ENCODE measurements at regions not wholly inside any gene's neighbourhood (a gene's known extent, or its start where the extent isn't known, plus 50 kb on each side); places are given as distances from the start of the nearest gene placed in this dataset.

DNA sequence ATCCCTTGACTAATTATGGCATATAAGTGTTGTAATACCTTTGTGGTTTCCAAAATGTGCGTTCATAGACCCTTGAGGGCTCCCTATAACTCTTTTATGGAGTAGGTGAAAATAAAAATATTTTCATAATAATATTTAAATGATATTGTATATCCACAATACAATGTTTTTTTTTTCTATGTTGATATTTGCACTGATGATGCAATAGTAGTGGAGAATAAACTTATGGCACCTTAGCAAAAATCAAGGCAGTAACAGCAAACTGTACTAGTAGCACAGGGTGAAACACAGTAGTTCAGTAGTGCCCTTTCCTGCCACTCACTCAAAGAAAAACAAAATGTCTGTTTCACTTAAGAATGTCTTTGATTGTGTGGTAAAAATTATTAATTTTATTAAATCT lies 465.3 kb downstream of the C4orf33 start:
- H3K27me3 ChIP-seq (ENCODE audit: low read depth, low read length) = no peaks in the 10 kb centered on the region

DNA sequence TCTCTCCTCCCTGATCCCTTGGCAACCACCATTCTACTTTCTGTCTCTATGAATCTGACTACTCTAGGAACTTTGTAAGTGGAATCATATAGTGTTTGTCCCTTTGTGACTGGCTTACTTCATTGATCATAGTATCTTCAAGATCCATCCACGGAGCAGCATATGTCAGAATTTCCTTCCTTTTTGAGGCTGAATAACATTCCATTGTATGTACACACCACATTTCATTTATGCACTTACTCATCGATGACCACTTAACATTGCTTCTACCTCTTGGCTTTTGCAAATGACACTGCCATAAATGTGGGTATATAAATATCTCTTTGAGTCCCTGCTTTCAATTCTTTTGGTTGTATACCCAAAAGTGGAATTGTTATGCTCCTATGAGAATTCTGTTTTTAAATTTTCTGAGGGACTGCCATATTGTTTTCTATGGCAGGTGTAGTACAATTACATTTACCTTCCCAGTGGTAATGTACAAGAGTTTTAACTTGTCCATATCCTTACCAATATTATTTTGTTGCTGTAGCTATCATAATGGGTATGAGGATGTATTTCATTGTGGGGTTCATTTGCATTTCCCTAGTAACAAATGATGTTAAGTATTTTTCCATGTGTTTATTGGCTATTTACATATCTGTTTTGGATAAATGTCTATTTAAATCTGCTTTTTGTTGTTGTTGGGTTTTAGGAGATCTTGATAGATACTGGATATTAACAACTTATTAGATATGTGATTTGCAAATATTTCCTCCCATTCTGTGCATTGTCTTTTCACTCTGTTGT lies 466.1 kb downstream of the C4orf33 start:
- Histone ChIP-seq H3K36me3 (ENCODE audit: control insufficient read depth in 1 of 2, insufficient read depth in 2 of 2, low read length in 2 of 2) (no peaks in the 10 kb centered on the region), H3K4me3 (ENCODE audit: low read depth in 1 of 2, low read length in 2 of 2) (no peak overlapping the region), H3K27ac (ENCODE audit: low read length) (no peak overlapping the region), H3K4me1 (ENCODE audit: control insufficient read depth in 1 of 2, insufficient read depth in 2 of 2, low read length in 2 of 2) (no peaks in the 10 kb centered on the region), H3K9me3 (ENCODE audit: control insufficient read depth in 1 of 2, low read length in 2 of 2) (peaks cover 0 to 2% of the 10 kb centered on the region in 2 donors), H3K27me3 (ENCODE audit: low read depth, low read length) (no peaks in the 10 kb centered on the region)

More for the DNA sequence above, 465.3 kb downstream of the C4orf33 start:
- no peak overlapping the region for H3K4me3 ChIP-seq (ENCODE audit: low read depth in 1 of 2, low read length in 2 of 2)
- H3K27ac ChIP-seq (ENCODE audit: low read length) = no peak overlapping the region
- H3K9me3 ChIP-seq (ENCODE audit: control insufficient read depth in 1 of 2, low read length in 2 of 2) = peaks cover 0 to 2% of the 10 kb centered on the region in 2 donors
- H3K36me3 ChIP-seq (ENCODE audit: control insufficient read depth in 1 of 2, insufficient read depth in 2 of 2, low read length in 2 of 2) = no peaks in the 10 kb centered on the region
- no peaks in the 10 kb centered on the region for H3K4me1 ChIP-seq (ENCODE audit: control insufficient read depth in 1 of 2, insufficient read depth in 2 of 2, low read length in 2 of 2)

- H3K27me3 ChIP-seq (ENCODE audit: low read depth, low read length) = no peaks in the 10 kb centered on the region
- H3K27ac ChIP-seq (ENCODE audit: low read length) = no peak overlapping the region
- H3K4me1 ChIP-seq (ENCODE audit: control insufficient read depth in 1 of 2, insufficient read depth in 2 of 2, low read length in 2 of 2) = no peaks in the 10 kb centered on the region
- no peak overlapping the region for H3K4me3 ChIP-seq (ENCODE audit: low read depth in 1 of 2, low read length in 2 of 2)
- no peaks in the 10 kb centered on the region for H3K36me3 ChIP-seq (ENCODE audit: control insufficient read depth in 1 of 2, insufficient read depth in 2 of 2, low read length in 2 of 2)
- no peaks in the 10 kb centered on the region for H3K9me3 ChIP-seq (ENCODE audit: control insufficient read depth in 1 of 2, low read length in 2 of 2)
Observed at GRCh38 chr4:129565214-129565613, 469.3 kb downstream of the C4orf33 start.

- no peaks in the 10 kb centered on the region for H3K36me3 ChIP-seq (ENCODE audit: control insufficient read depth in 1 of 2, insufficient read depth in 2 of 2, low read length in 2 of 2)
- H3K27ac ChIP-seq (ENCODE audit: low read length) = no peak overlapping the region
- H3K27me3 ChIP-seq (ENCODE audit: low read depth, low read length) = no peaks in the 10 kb centered on the region
- H3K9me3 ChIP-seq (ENCODE audit: control insufficient read depth in 1 of 2, low read length in 2 of 2) = no peaks in the 10 kb centered on the region
- H3K4me3 ChIP-seq (ENCODE audit: low read depth in 1 of 2, low read length in 2 of 2) = no peak overlapping the region
- H3K4me1 ChIP-seq (ENCODE audit: control insufficient read depth in 1 of 2, insufficient read depth in 2 of 2, low read length in 2 of 2) = no peaks in the 10 kb centered on the region
Observed at GRCh38 chr4:129570326-129570725, 474.4 kb downstream of the C4orf33 start.

DNA sequence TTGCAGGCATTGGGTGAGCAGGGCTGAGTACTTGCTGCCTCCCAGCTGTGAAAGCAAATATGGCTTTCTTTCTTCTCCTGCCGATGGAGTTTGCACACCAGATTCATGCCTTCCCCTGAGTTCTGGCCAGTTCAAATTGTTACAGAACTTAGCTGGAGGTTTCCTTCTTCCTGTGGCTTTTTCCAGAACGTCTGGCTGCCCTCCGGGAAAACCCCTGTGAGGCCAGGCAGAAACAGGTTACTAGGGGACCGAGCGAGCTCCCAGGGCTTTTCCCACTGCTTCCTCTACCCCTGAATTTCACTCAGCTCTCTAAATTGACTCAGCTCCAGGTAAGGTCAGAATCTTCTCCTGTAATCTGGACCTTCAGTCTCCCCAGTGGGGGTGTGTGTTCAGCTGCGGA lies 482.4 kb downstream of the C4orf33 start:
- Histone ChIP-seq H3K9me3 (ENCODE audit: control insufficient read depth in 1 of 2, low read length in 2 of 2) (no peaks in the 10 kb centered on the region), H3K4me3 (ENCODE audit: low read depth in 1 of 2, low read length in 2 of 2) (no peak overlapping the region), H3K27ac (ENCODE audit: low read length) (no peak overlapping the region), H3K36me3 (ENCODE audit: control insufficient read depth in 1 of 2, insufficient read depth in 2 of 2, low read length in 2 of 2) (no peaks in the 10 kb centered on the region), H3K27me3 (ENCODE audit: low read depth, low read length) (no peaks in the 10 kb centered on the region), H3K4me1 (ENCODE audit: control insufficient read depth in 1 of 2, insufficient read depth in 2 of 2, low read length in 2 of 2) (no peaks in the 10 kb centered on the region)

DNA sequence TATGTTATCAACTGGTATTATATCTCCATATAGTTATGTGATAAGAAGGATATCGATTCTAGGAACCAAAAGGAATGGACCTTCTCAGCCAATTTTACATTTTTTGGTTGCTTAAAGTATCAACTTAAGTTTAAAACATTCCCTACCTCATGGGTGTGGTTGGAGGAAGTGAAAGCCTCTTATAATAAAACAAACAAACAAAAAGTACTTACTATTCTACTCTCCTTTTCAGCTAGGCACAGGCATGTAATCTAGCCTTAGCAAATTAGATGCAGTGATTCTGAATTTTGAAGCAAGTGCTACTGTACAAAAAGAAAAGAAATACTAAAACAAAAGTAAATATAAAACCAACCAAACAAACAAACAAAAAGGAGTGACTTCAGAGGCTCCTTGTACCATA lies 485.4 kb downstream of the C4orf33 start:
- Histone ChIP-seq H3K27me3 (ENCODE audit: low read depth, low read length) (no peaks in the 10 kb centered on the region), H3K36me3 (ENCODE audit: control insufficient read depth in 1 of 2, insufficient read depth in 2 of 2, low read length in 2 of 2) (no peaks in the 10 kb centered on the region), H3K27ac (ENCODE audit: low read length) (no peak overlapping the region), H3K9me3 (ENCODE audit: control insufficient read depth in 1 of 2, low read length in 2 of 2) (peaks cover 0 to 3% of the 10 kb centered on the region in 2 donors), H3K4me1 (ENCODE audit: control insufficient read depth in 1 of 2, insufficient read depth in 2 of 2, low read length in 2 of 2) (no peaks in the 10 kb centered on the region), H3K4me3 (ENCODE audit: low read depth in 1 of 2, low read length in 2 of 2) (no peak overlapping the region)

DNA sequence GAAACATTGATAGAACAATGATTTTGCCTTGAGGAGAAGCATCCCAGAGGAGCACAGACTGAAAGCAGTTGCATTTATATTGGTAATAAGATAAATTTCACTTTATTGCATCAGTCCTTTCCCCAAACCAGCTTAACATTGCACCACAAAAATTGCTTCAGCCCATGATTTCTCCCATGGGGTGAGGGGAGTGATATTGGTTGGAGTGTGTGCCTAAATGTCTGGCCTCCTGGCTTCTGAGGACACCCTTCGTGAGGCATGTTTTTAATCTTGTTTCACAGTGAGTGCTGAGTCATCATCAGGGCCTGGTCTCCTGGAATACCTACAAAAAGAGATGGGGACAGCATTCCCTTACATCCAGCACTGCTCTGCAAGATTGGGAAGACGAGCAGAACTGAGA lies 487.9 kb downstream of the C4orf33 start:
- peaks cover 0 to 3% of the 10 kb centered on the region in 2 donors for H3K9me3 ChIP-seq (ENCODE audit: control insufficient read depth in 1 of 2, low read length in 2 of 2)
- no peak overlapping the region for H3K4me3 ChIP-seq (ENCODE audit: low read depth in 1 of 2, low read length in 2 of 2)
- H3K36me3 ChIP-seq (ENCODE audit: control insufficient read depth in 1 of 2, insufficient read depth in 2 of 2, low read length in 2 of 2) = no peaks in the 10 kb centered on the region
- H3K4me1 ChIP-seq (ENCODE audit: control insufficient read depth in 1 of 2, insufficient read depth in 2 of 2, low read length in 2 of 2) = no peaks in the 10 kb centered on the region
- no peaks in the 10 kb centered on the region for H3K27me3 ChIP-seq (ENCODE audit: low read depth, low read length)
- no peak overlapping the region for H3K27ac ChIP-seq (ENCODE audit: low read length)

DNA sequence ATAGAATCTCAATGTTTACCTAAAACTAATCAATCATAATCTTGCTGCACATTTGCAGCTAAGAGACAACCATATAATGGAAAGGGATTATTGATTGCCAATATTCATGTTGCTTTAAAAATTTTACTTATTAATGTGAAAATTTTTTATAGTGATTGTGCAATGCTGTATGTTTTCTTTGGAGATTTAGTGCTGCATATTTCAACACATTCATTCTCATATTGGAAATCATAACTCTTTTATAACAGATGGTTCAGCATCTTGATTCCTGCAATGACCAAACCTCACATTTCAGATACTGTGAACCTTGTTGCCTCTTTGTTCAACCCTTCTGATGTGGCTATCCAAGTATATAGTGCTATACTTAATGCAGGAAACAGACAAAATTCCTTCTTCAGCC lies 502.6 kb downstream of the C4orf33 start:
- Histone ChIP-seq H3K4me1 (ENCODE audit: control insufficient read depth in 1 of 2, insufficient read depth in 2 of 2, low read length in 2 of 2) (no peaks in the 10 kb centered on the region), H3K27me3 (ENCODE audit: low read depth, low read length) (no peaks in the 10 kb centered on the region), H3K9me3 (ENCODE audit: control insufficient read depth in 1 of 2, low read length in 2 of 2) (peaks cover 0 to 5% of the 10 kb centered on the region in 2 donors), H3K27ac (ENCODE audit: low read length) (no peak overlapping the region), H3K36me3 (ENCODE audit: control insufficient read depth in 1 of 2, insufficient read depth in 2 of 2, low read length in 2 of 2) (no peaks in the 10 kb centered on the region), H3K4me3 (ENCODE audit: low read depth in 1 of 2, low read length in 2 of 2) (no peak overlapping the region)

DNA sequence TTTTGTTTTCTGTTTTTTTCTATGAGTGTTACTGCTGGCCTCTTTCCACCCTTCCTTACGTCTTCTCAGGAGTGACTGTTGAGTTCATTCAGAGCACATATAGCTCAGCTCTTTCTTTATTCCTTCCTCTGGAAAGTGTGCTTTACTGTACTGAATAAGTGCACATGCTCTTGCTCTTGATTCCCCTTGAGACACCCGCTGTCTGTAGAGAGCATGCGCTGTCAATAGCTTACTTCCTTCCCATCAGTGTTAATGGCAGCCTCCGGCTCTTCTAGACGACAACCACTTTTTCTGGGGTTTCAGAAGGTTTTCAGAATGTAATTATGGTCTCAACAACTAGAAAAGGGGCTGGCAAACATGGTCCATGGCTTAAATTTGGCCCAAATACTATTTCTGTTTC lies 504.9 kb downstream of the C4orf33 start:
- H3K4me1 ChIP-seq (ENCODE audit: control insufficient read depth in 1 of 2, insufficient read depth in 2 of 2, low read length in 2 of 2) = no peaks in the 10 kb centered on the region
- no peak overlapping the region for H3K4me3 ChIP-seq (ENCODE audit: low read depth in 1 of 2, low read length in 2 of 2)
- no peaks in the 10 kb centered on the region for H3K27me3 ChIP-seq (ENCODE audit: low read depth, low read length)
- H3K9me3 ChIP-seq (ENCODE audit: control insufficient read depth in 1 of 2, low read length in 2 of 2) = no peaks in the 10 kb centered on the region
- H3K36me3 ChIP-seq (ENCODE audit: control insufficient read depth in 1 of 2, insufficient read depth in 2 of 2, low read length in 2 of 2) = no peaks in the 10 kb centered on the region
- no peak overlapping the region for H3K27ac ChIP-seq (ENCODE audit: low read length)

DNA sequence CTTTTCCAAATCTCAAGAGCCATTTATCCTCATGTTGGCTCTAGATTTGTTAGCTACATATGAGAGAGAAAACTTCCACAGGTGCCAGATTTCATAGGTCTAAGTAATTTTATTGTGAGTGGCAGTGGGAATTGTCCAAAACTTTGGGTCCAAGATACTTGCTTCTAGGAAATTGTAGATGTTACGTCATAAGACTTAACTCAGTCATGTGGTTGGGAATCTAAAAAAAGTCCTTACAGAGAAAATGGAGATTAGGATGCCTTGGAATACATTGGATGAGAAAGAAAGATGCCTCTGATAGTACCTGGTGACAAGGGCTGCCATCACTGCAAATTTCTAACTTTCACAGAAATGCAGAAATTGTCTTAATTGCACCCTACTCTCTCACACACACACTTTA lies 506.5 kb downstream of the C4orf33 start:
- H3K4me1 ChIP-seq (ENCODE audit: control insufficient read depth in 1 of 2, insufficient read depth in 2 of 2, low read length in 2 of 2) = no peaks in the 10 kb centered on the region
- no peak overlapping the region for H3K27ac ChIP-seq (ENCODE audit: low read length)

GRCh38 chr4:129603241-129603931 lies 507.4 kb downstream of the C4orf33 start:
- no peaks in the 10 kb centered on the region for H3K9me3 ChIP-seq (ENCODE audit: control insufficient read depth in 1 of 2, low read length in 2 of 2)
- no peaks in the 10 kb centered on the region for H3K4me1 ChIP-seq (ENCODE audit: control insufficient read depth in 1 of 2, insufficient read depth in 2 of 2, low read length in 2 of 2)
- no peak overlapping the region for H3K4me3 ChIP-seq (ENCODE audit: low read depth in 1 of 2, low read length in 2 of 2)
- H3K27ac ChIP-seq (ENCODE audit: low read length) = no peak overlapping the region
- no peaks in the 10 kb centered on the region for H3K27me3 ChIP-seq (ENCODE audit: low read depth, low read length)
- no peaks in the 10 kb centered on the region for H3K36me3 ChIP-seq (ENCODE audit: control insufficient read depth in 1 of 2, insufficient read depth in 2 of 2, low read length in 2 of 2)

More for the DNA sequence above, 506.5 kb downstream of the C4orf33 start:
- Histone ChIP-seq H3K27me3 (ENCODE audit: low read depth, low read length) (no peaks in the 10 kb centered on the region), H3K4me3 (ENCODE audit: low read depth in 1 of 2, low read length in 2 of 2) (no peak overlapping the region), H3K36me3 (ENCODE audit: control insufficient read depth in 1 of 2, insufficient read depth in 2 of 2, low read length in 2 of 2) (no peaks in the 10 kb centered on the region), H3K9me3 (ENCODE audit: control insufficient read depth in 1 of 2, low read length in 2 of 2) (no peaks in the 10 kb centered on the region)
